Endothelial cell of umbilical vein (primary cell): ENCODE measurements at regions not wholly inside any gene's neighbourhood (a gene's known extent, or its start where the extent isn't known, plus 50 kb on each side); places are given as distances from the start of the nearest gene placed in this dataset.

Experiments
- BruUV-seq: library from RNA; stranded (reverse); fragments of 400-500 nt; replicated peaks from 2 replicates; lab custom pipeline; 2021; lab: Mats Ljungman, UMichigan
- CTCF ChIA-PET: fragments of 300-600, 350-600 bp; sonication (Branson Sonifier 250); formaldehyde crosslinking; loops from one replicate; lab custom pipeline; 2021; ENCODE audit warnings: antibody characterized with exemption, inconsistent platforms; lab: Charles Lee
- POLR2A ChIA-PET: fragments of 300-600, 350-600 bp; sonication (Branson Sonifier 250); formaldehyde crosslinking; loops from one replicate; lab custom pipeline; 2021; ENCODE audit warnings: antibody characterized with exemption, inconsistent platforms; lab: Charles Lee
- DNase-seq: peaks from one replicate; pipeline ENCODE4 v3.0.0-alpha.2; 2011; ENCODE audit warnings: low read depth, low spot score
- FAIRE-seq: peaks from 2 replicates; lab custom pipeline; 2011; peaks lifted over from hg19 to GRCh38; lab: Jason Lieb, UNC
- H2AFZ ChIP-seq: 2 replicates; pipeline ENCODE4 v1.6.0; 2012; ENCODE audit warnings: low read depth, low read length, control low read depth, inconsistent platforms
- H3K27ac ChIP-seq: 2 replicates; pipeline ENCODE4 v1.5.1; 2011; ENCODE audit warnings: low read depth, mild to moderate bottlenecking, control low read depth, low read length, moderate library complexity; ENCODE audit not compliant: insufficient read depth
- H3K27me3 ChIP-seq, 2 experiments: 2 replicates each; pipeline versions ENCODE4 v1.6.0 to v1.6.1; 2011; ENCODE audit warnings: low read length in 2 of 2, mixed read lengths in 1 of 2; ENCODE audit not compliant: control insufficient read depth in 2 of 2, insufficient read depth in 2 of 2
- H3K36me3 ChIP-seq, 2 experiments: 2 replicates in 1 of 2; 3 replicates in 1 of 2; pipeline ENCODE4 v1.5.1; 2011; ENCODE audit warnings: low read length in 2 of 2, mild to moderate bottlenecking in 1 of 2, moderate library complexity in 1 of 2; ENCODE audit not compliant: control insufficient read depth in 2 of 2, insufficient read depth in 2 of 2; ENCODE audit errors: extremely low read depth in 1 of 2
- H3K4me1 ChIP-seq: 3 replicates; pipeline ENCODE4 v1.5.1; 2011; ENCODE audit warnings: mild to moderate bottlenecking, low read length; ENCODE audit not compliant: control insufficient read depth, insufficient read depth; ENCODE audit errors: extremely low read depth
- H3K4me2 ChIP-seq: 2 replicates; pipeline ENCODE4 v1.6.1; 2011; ENCODE audit warnings: low read length, control low read depth, mixed read lengths; ENCODE audit not compliant: insufficient read depth
- H3K4me3 ChIP-seq, 3 experiments: fragments of 200-600 bp in 1 of 3; sonication (generic), shearing (Covaris generic) in 1 of 3; replicated peaks in 1 of 3; 2 replicates each; pipeline ENCODE4 v1.5.1; 2011 to 2016; ENCODE audit warnings: control low read depth in 3 of 3, low read length in 3 of 3, mild to moderate bottlenecking in 2 of 3, inconsistent platforms in 1 of 3, low read depth in 1 of 3, moderate library complexity in 1 of 3; ENCODE audit not compliant: insufficient read depth in 1 of 3
- H3K79me2 ChIP-seq: 2 replicates; pipeline ENCODE4 v1.6.0; 2012; ENCODE audit warnings: low read length, inconsistent platforms; ENCODE audit not compliant: control insufficient read depth, insufficient read depth
- H3K9ac ChIP-seq: replicated peaks from 2 replicates; pipeline ENCODE3; 2011; ENCODE audit warnings: low read length, control low read depth; ENCODE audit not compliant: insufficient read depth; ENCODE audit errors: extremely low read depth
- H3K9me1 ChIP-seq: replicated peaks from 3 replicates; pipeline ENCODE4 v1.6.0; 2011; ENCODE audit warnings: mild to moderate bottlenecking, low read length; ENCODE audit not compliant: control insufficient read depth, insufficient read depth; ENCODE audit errors: extremely low read depth
- H3K9me3 ChIP-seq: replicated peaks from 2 replicates; pipeline ENCODE4 v1.5.1; 2012; ENCODE audit warnings: low read length, inconsistent platforms; ENCODE audit not compliant: control insufficient read depth, insufficient read depth
- H4K20me1 ChIP-seq: replicated peaks from 2 replicates; pipeline ENCODE3; 2011; ENCODE audit warnings: mild to moderate bottlenecking, low read length; ENCODE audit not compliant: control insufficient read depth, insufficient read depth; ENCODE audit errors: extremely low read depth
- EZH2 ChIP-seq: IDR thresholded peaks from 2 replicates; pipeline ENCODE4 v1.6.1; 2012; ENCODE audit warnings: borderline replicate concordance, low read depth, mild to moderate bottlenecking, moderate library complexity, low read length, inconsistent platforms; ENCODE audit not compliant: severe bottlenecking
- FOS ChIP-seq: IDR thresholded peaks from 2 replicates; pipeline ENCODE4 v1.6.1; 2011; ENCODE audit warnings: mild to moderate bottlenecking, low read length, moderate library complexity, borderline replicate concordance; ENCODE audit not compliant: insufficient read depth
- GATA2 ChIP-seq: IDR thresholded peaks from 2 replicates; pipeline ENCODE4 v1.7.0; 2011; ENCODE audit warnings: low read depth, mild to moderate bottlenecking, moderate library complexity, mixed read lengths, low read length; ENCODE audit not compliant: insufficient read length, insufficient read depth
- JUN ChIP-seq: IDR thresholded peaks from 2 replicates; pipeline ENCODE4 v1.6.1; 2011; ENCODE audit warnings: borderline replicate concordance, low read depth; ENCODE audit not compliant: insufficient read length, insufficient read depth
- MYC ChIP-seq: IDR thresholded peaks from one replicate; pipeline ENCODE4 v1.6.1; 2011; ENCODE audit warnings: mild to moderate bottlenecking, low read depth, low read length
- POLR2A ChIP-seq: IDR thresholded peaks from 2 replicates; pipeline ENCODE4 v1.6.1; 2012; ENCODE audit warnings: low read depth, mild to moderate bottlenecking, control low read depth, low read length
- POLR2AphosphoS5 ChIP-seq: IDR thresholded peaks from 2 replicates; pipeline ENCODE4 v1.6.1; 2012; ENCODE audit warnings: low read depth, mild to moderate bottlenecking, control low read depth, low read length, moderate library complexity; ENCODE audit not compliant: insufficient read depth
- dilution Hi-C: fragments of 300-500 bp; cut with MboI; formaldehyde crosslinking; loops from one replicate; pipeline ENCODE4 v1.15.0; 2019; ENCODE audit warnings: low sequenced_read_pairs; ENCODE audit not compliant: extremely low pct_ligation_motif_present
- intact Hi-C: fragments of 100-400 bp; cut with micrococcal nuclease; formaldehyde crosslinking; loops from one replicate; pipeline ENCODE4 v1.10.0; 2022
- TF ChIP-seq, protein P1 (sequence below): IDR thresholded peaks from 2 replicates; pipeline ENCODE4 v1.6.1; 2011; ENCODE audit not compliant: insufficient read depth, insufficient read length
- TF ChIP-seq, protein P2 (sequence below), 2 donors: IDR thresholded peaks; 1 replicate in 1 of 2; 2 replicates in 1 of 2; pipeline ENCODE4 v1.5.1; 2011; ENCODE audit warnings: low read length in 2 of 2, mild to moderate bottlenecking in 2 of 2, moderate library complexity in 2 of 2, control low read depth in 1 of 2, inconsistent platforms in 1 of 2, low read depth in 1 of 2; ENCODE audit not compliant: insufficient read depth in 1 of 2; ENCODE audit errors: extremely low read depth in 1 of 2

DNA sequence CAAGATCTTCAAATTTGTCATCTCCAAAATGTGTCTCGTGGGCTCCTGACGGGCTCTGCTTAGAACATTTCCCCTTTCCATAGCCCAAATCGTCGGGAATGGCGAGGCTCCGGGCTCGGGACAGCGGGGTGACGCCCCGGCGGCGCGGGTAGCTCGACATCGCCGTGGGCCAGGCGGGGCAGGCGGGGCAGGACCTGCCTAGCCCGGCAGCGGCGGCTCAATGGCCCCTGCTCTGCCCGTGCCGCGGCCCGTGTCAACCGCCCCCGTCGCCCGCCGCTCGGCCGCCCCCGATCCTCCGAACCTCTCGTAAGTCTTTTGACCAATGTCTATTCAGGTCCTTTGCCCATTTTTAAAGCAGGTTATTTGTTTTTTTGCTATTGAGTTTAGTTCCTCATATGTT, 111.2 kb downstream of the PMAIP1 start:
- Histone ChIP-seq H3K9me3 (no peaks in the 10 kb centered on the region), H3K27me3 (no peaks in the 10 kb centered on the region), H3K9ac (no peak overlapping the region), H2AFZ (no peak overlapping the region), H3K9me1 (no peaks in the 10 kb centered on the region), H3K27ac (no peak overlapping the region), H3K79me2 (no peaks in the 10 kb centered on the region), H3K4me1 (no peaks in the 10 kb centered on the region), H3K36me3 (no peaks in the 10 kb centered on the region), H3K4me3 (no peak overlapping the region), H3K4me2 (no peak overlapping the region), H4K20me1 (no peaks in the 10 kb centered on the region)
- ChIA-PET CTCF (interaction anchor here (1.4 kb wide), 1 partner anchor 14 kb away, joined by 3 read pairs; no protein-coding TSS in a partner anchor), POLR2A (no interaction called here)
- no peak for TF ChIP-seq GATA2
- TF ChIP-seq JUN = no peak
- TF ChIP-seq, protein P1, sequence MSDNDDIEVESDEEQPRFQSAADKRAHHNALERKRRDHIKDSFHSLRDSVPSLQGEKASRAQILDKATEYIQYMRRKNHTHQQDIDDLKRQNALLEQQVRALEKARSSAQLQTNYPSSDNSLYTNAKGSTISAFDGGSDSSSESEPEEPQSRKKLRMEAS = no peak
- TF ChIP-seq, protein P2, sequence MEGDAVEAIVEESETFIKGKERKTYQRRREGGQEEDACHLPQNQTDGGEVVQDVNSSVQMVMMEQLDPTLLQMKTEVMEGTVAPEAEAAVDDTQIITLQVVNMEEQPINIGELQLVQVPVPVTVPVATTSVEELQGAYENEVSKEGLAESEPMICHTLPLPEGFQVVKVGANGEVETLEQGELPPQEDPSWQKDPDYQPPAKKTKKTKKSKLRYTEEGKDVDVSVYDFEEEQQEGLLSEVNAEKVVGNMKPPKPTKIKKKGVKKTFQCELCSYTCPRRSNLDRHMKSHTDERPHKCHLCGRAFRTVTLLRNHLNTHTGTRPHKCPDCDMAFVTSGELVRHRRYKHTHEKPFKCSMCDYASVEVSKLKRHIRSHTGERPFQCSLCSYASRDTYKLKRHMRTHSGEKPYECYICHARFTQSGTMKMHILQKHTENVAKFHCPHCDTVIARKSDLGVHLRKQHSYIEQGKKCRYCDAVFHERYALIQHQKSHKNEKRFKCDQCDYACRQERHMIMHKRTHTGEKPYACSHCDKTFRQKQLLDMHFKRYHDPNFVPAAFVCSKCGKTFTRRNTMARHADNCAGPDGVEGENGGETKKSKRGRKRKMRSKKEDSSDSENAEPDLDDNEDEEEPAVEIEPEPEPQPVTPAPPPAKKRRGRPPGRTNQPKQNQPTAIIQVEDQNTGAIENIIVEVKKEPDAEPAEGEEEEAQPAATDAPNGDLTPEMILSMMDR (IDR thresholded peaks at IDR 0.05; ENCODE audit: extremely low read depth in 1 of 2, insufficient read depth in 1 of 2, low read depth in 1 of 2, low read length in 2 of 2) = no peak
- no peak for TF ChIP-seq EZH2
- no peak for TF ChIP-seq POLR2A
- TF ChIP-seq FOS = no peak
- no peak for TF ChIP-seq MYC
- no peak for TF ChIP-seq POLR2AphosphoS5
- FAIRE-seq = no peak
- no peak for DNase-seq
- intact Hi-C loops = no loop called here
- BruUV-seq = no TSS peak
- dilution Hi-C loops = no loop called here
